ENCODE measurements at regions not wholly inside any gene's neighbourhood (a gene's known extent, or its start where the extent isn't known, plus 50 kb on each side); places are given as distances from the start of the nearest gene placed in this dataset.

- peaks cover 90% of the 10 kb centered on the region for H3K27me3 ChIP-seq (replicated peaks; ENCODE audit: insufficient read depth, low read length)
- no peak overlapping the region for H3K27ac ChIP-seq (ENCODE audit: low read length)
- H3K4me3 ChIP-seq (ENCODE audit: low read length): no peak overlapping the region
- no peaks in the 10 kb centered on the region for H3K4me1 ChIP-seq (ENCODE audit: low read length)
- H2AFZ ChIP-seq (ENCODE audit: low read length): no peak overlapping the region
- no peak overlapping the region for H3K4me2 ChIP-seq (ENCODE audit: low read depth, low read length)
- H3K9me3 ChIP-seq (replicated peaks; ENCODE audit: insufficient read depth, low read length): no peaks in the 10 kb centered on the region
- H3F3A ChIP-seq (ENCODE audit: insufficient read depth, low read length): no peaks in the 10 kb centered on the region
- no peak overlapping the region for H3K9ac ChIP-seq (ENCODE audit: low read length)
- H3K36me3 ChIP-seq (replicated peaks; ENCODE audit: insufficient read depth, low read length): no peaks in the 10 kb centered on the region
- no peaks in the 10 kb centered on the region for H4K20me1 ChIP-seq (ENCODE audit: insufficient read depth, low read length)
- DNase-seq: no peak
- H3K79me2 ChIP-seq (ENCODE audit: low read length): no peaks in the 10 kb centered on the region
- TF ChIP-seq EZH2phosphoT487 (IDR thresholded peaks at IDR 0.05; ENCODE audit: low read length) (no peak), EZH2 (optimal IDR thresholded peaks at IDR 0.05; ENCODE audit: low read depth, low read length) (no peak), CTCF (IDR thresholded peaks at IDR 0.05; ENCODE audit: low read length) (no peak)
- no peaks in the 10 kb centered on the region for H3K9me2 ChIP-seq (replicated peaks; ENCODE audit: insufficient read depth, low read length)
Observed at GRCh38 chr17:74027444-74027843, 176.0 kb upstream of the RPL38 start.

- Histone ChIP-seq H3K4me1 (ENCODE audit: low read length) (no peaks in the 10 kb centered on the region), H3K9ac (ENCODE audit: low read length) (no peak overlapping the region), H3K36me3 (replicated peaks; ENCODE audit: insufficient read depth, low read length) (no peaks in the 10 kb centered on the region), H3K27ac (ENCODE audit: low read length) (no peak overlapping the region), H2AFZ (ENCODE audit: low read length) (no peak overlapping the region), H3K27me3 (replicated peaks; ENCODE audit: insufficient read depth, low read length) (peaks cover 90% of the 10 kb centered on the region), H3K9me3 (replicated peaks; ENCODE audit: insufficient read depth, low read length) (no peaks in the 10 kb centered on the region), H3K4me3 (ENCODE audit: low read length) (no peak overlapping the region), H3K4me2 (ENCODE audit: low read depth, low read length) (no peak overlapping the region), H3F3A (ENCODE audit: insufficient read depth, low read length) (no peaks in the 10 kb centered on the region), H4K20me1 (ENCODE audit: insufficient read depth, low read length) (no peaks in the 10 kb centered on the region), H3K9me2 (replicated peaks; ENCODE audit: insufficient read depth, low read length) (no peaks in the 10 kb centered on the region), H3K79me2 (ENCODE audit: low read length) (no peaks in the 10 kb centered on the region)
- TF ChIP-seq EZH2 (optimal IDR thresholded peaks at IDR 0.05; ENCODE audit: low read depth, low read length) (no peak), EZH2phosphoT487 (IDR thresholded peaks at IDR 0.05; ENCODE audit: low read length) (no peak), CTCF (IDR thresholded peaks at IDR 0.05; ENCODE audit: low read length) (no peak)
- DNase-seq: no peak
Observed at GRCh38 chr17:74028354-74029116, 174.9 kb upstream of the RPL38 start.

GRCh38 chr17:74031316-74032090 is 172.0 kb upstream of the RPL38 start:
- TF ChIP-seq EZH2phosphoT487 (IDR thresholded peaks at IDR 0.05; ENCODE audit: low read length) (no peak), CTCF (IDR thresholded peaks at IDR 0.05; ENCODE audit: low read length) (no peak), EZH2 (optimal IDR thresholded peaks at IDR 0.05; ENCODE audit: low read depth, low read length) (no peak)
- Histone ChIP-seq H3K27me3 (replicated peaks; ENCODE audit: insufficient read depth, low read length) (peaks cover 95% of the 10 kb centered on the region), H3K4me2 (ENCODE audit: low read depth, low read length) (no peak overlapping the region), H3K4me3 (ENCODE audit: low read length) (no peak overlapping the region), H3K4me1 (ENCODE audit: low read length) (no peaks in the 10 kb centered on the region), H3K9ac (ENCODE audit: low read length) (no peak overlapping the region), H3K9me3 (replicated peaks; ENCODE audit: insufficient read depth, low read length) (no peaks in the 10 kb centered on the region), H2AFZ (ENCODE audit: low read length) (no peak overlapping the region), H3K79me2 (ENCODE audit: low read length) (no peaks in the 10 kb centered on the region), H4K20me1 (ENCODE audit: insufficient read depth, low read length) (no peaks in the 10 kb centered on the region), H3F3A (ENCODE audit: insufficient read depth, low read length) (no peaks in the 10 kb centered on the region), H3K9me2 (replicated peaks; ENCODE audit: insufficient read depth, low read length) (no peaks in the 10 kb centered on the region), H3K36me3 (replicated peaks; ENCODE audit: insufficient read depth, low read length) (no peaks in the 10 kb centered on the region), H3K27ac (ENCODE audit: low read length) (no peak overlapping the region)
- DNase-seq: no peak

Data from MM.1S (cell line).